GM21423 (cell line): ENCODE measurements at regions not wholly inside any gene's neighbourhood (a gene's known extent, or its start where the extent isn't known, plus 50 kb on each side); places are given as distances from the start of the nearest gene placed in this dataset.

ENCODE experiments used
- ATAC-seq: cut with Tn5 transposase; IDR thresholded peaks from one replicate; pipeline ENCODE4 v1.9.1; 2021; ENCODE audit warnings: mild to moderate bottlenecking, moderate library complexity; ENCODE audit not compliant: unreplicated experiment

DNA sequence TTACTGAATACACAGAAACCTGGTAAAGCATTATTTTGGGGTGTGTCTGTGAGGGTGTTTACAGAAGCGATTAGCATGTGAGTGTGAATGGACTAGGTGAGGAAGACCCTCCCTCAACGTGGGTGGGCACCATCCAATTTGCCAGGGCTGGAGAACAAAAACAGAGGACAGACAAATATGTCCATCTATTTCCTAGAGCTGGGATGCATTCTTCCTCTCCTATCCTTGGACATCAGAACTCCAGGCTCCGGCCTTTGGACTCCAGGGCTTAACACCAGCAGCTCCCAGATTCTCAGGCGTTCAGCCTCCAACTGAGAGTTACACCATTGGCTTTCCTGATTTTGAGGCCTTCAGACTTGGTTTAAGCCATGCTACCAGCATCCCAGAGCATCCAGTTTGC, 65.8 kb upstream of the CHD1 start:
- no peak for ATAC-seq

- no peak for ATAC-seq
These were observed 64.7 kb upstream of the CHD1 start for GRCh38 chr5:98993512-98993911.

DNA sequence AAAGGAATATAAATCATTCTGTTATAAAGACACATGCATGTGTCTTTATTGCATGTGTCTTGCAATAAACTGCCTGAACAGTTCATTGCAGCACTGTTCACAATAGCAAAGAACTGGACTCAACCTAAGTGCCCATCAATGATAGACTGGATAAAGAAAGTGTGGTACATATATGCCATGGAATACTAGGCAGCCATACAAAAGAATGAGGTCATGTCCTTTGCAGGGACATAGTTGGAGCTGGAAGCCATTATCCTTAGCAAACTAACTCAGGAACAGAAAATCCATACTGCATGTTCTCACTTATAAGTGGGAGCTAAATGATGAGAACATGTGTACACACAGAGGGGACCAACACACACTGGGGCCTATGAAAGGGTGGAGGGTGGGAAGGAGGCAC, 63.7 kb upstream of the CHD1 start:
- no peak for ATAC-seq

GRCh38 chr5:98989727-98990126, 60.9 kb upstream of the CHD1 start:
- ATAC-seq: no peak

- ATAC-seq: no peak
These were observed 57.8 kb upstream of the CHD1 start for GRCh38 chr5:98986587-98986986.

GRCh38 chr5:98982880-98983279, 54.1 kb upstream of the CHD1 start:
- no peak for ATAC-seq
